Liver (tissue), 3 donors: ENCODE measurements at regions not wholly inside any gene's neighbourhood (a gene's known extent, or its start where the extent isn't known, plus 50 kb on each side); places are given as distances from the start of the nearest gene placed in this dataset.

ENCODE experiments used
- SP1 ChIP-seq: IDR thresholded peaks from 2 replicates; pipeline ENCODE4 v1.6.1; 2018; ENCODE audit warnings: antibody characterized with exemption, mild to moderate bottlenecking
- TF ChIP-seq, protein P1 (sequence below): fragments of 150-350 bp; IDR thresholded peaks from 2 replicates; pipeline ENCODE4 v1.5.1; 2017; ENCODE audit warnings: improper control_type of control experiment, low read depth, low read length; ENCODE audit not compliant: missing input control
- donor health status: healthy.
- donor health status: healthy.

DNA sequence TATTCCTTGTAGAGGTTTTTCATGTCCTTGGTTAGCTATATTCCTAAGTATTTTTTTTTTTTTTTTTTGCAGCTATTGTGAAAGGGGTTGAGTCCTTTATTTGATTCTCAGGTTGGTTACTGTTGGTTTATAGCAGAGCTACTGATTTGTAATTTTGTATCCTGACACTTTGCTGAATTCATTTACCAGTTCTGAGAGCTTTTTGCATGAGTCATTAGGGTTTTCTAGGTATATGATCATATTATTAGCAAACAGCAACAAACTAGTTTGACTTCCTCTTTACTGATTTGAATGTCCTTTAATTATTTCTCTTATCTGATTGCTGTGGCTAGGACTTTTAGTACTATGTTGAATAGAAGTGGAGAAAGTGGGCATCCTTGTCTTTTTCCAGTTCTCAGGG lies 737.4 kb downstream of the ZNF385D start:
- TF ChIP-seq SP1, result no peak
- TF ChIP-seq, protein P1, sequence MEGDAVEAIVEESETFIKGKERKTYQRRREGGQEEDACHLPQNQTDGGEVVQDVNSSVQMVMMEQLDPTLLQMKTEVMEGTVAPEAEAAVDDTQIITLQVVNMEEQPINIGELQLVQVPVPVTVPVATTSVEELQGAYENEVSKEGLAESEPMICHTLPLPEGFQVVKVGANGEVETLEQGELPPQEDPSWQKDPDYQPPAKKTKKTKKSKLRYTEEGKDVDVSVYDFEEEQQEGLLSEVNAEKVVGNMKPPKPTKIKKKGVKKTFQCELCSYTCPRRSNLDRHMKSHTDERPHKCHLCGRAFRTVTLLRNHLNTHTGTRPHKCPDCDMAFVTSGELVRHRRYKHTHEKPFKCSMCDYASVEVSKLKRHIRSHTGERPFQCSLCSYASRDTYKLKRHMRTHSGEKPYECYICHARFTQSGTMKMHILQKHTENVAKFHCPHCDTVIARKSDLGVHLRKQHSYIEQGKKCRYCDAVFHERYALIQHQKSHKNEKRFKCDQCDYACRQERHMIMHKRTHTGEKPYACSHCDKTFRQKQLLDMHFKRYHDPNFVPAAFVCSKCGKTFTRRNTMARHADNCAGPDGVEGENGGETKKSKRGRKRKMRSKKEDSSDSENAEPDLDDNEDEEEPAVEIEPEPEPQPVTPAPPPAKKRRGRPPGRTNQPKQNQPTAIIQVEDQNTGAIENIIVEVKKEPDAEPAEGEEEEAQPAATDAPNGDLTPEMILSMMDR, result no peak
